ENCODE measurements at regions not wholly inside any gene's neighbourhood (a gene's known extent, or its start where the extent isn't known, plus 50 kb on each side); places are given as distances from the start of the nearest gene placed in this dataset.

DNA sequence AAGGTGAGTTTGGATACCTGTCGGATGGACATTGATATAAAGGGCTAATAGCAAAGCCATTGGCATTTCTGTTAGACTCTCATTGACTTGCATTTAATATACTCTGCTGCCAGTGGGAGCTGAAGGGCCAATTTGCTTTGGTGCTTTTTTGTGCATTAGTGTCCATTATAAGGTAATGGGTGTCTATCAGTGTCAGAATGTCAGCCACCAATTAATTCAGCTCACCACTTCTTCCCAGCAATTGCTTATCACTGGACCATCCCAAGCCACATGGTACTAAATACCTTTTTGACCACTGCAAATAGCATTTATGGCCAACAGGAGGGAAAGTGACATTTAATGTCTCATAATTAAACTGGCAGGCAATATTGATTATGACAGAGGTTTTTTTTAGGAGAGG is 317.8 kb downstream of the TEX29 start:
- H2AFZ ChIP-seq (ENCODE audit: low read length) = no peak overlapping the region
- ChIA-PET CTCF (ENCODE audit: unreplicated experiment) (no interaction called here), POLR2A (no interaction called here)
- intact Hi-C loops (cut with micrococcal nuclease; ENCODE audit: unreplicated experiment) = no loop called here
- no peaks in the 10 kb centered on the region for H3K36me3 ChIP-seq (ENCODE audit: insufficient read depth, low read length)
- no peak overlapping the region for H3K27ac ChIP-seq (ENCODE audit: low read depth, low read length, poor library complexity, severe bottlenecking)
- DNase-seq (ENCODE audit: low spot score) = no peak
- no peaks in the 10 kb centered on the region for H3K9me2 ChIP-seq (ENCODE audit: insufficient read depth, low read length)
- H3K79me2 ChIP-seq (ENCODE audit: insufficient read depth, low read depth, low read length) = no peaks in the 10 kb centered on the region
- H3K4me1 ChIP-seq (ENCODE audit: insufficient read depth, low read length, poor library complexity, severe bottlenecking) = no peaks in the 10 kb centered on the region
- H3K9me3 ChIP-seq (ENCODE audit: low read length) = no peaks in the 10 kb centered on the region
- BruUV-seq (replicated peaks) = no TSS peak
- no peak overlapping the region for H3K4me3 ChIP-seq (ENCODE audit: low read depth, low read length, poor library complexity, severe bottlenecking)
- H3K4me2 ChIP-seq (ENCODE audit: low read length) = no peak overlapping the region
- no peaks in the 10 kb centered on the region for H4K20me1 ChIP-seq (ENCODE audit: insufficient read depth, low read length)
- TF ChIP-seq, protein P1, sequence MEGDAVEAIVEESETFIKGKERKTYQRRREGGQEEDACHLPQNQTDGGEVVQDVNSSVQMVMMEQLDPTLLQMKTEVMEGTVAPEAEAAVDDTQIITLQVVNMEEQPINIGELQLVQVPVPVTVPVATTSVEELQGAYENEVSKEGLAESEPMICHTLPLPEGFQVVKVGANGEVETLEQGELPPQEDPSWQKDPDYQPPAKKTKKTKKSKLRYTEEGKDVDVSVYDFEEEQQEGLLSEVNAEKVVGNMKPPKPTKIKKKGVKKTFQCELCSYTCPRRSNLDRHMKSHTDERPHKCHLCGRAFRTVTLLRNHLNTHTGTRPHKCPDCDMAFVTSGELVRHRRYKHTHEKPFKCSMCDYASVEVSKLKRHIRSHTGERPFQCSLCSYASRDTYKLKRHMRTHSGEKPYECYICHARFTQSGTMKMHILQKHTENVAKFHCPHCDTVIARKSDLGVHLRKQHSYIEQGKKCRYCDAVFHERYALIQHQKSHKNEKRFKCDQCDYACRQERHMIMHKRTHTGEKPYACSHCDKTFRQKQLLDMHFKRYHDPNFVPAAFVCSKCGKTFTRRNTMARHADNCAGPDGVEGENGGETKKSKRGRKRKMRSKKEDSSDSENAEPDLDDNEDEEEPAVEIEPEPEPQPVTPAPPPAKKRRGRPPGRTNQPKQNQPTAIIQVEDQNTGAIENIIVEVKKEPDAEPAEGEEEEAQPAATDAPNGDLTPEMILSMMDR (conservative IDR thresholded peaks at IDR 0.05; ENCODE audit: low read length) = no peak
- no peak for TF ChIP-seq EZH2phosphoT487 (IDR thresholded peaks at IDR 0.05; ENCODE audit: borderline replicate concordance, low read depth, low read length)

DNA sequence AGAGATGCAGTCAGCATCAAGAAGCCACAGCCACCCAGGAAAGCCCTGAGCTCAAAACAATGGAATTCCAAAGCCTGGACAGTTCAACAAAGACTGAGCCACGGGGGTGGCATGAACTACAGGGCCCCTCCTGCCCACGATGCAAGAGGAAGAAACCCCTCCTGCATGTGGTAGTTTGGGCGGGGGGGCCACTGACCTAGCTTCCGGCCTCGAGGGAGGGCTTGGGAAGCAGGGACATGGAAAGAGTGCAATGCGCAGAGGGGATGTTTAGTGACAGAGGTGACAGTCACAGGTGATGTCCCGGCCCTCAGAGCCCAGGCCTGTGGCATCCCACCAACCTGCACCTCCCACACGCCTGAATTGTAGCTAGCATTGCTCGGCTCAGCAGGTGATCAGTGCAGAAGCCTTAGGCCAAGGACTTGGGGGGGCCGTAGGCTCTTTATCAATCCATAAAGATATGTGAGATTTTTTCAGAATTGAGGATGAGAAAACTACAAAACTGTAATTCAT is 318.8 kb downstream of the TEX29 start:
- Histone ChIP-seq H3K4me3 (ENCODE audit: low read depth, low read length, poor library complexity, severe bottlenecking) (no peak overlapping the region), H3K9me2 (ENCODE audit: insufficient read depth, low read length) (no peaks in the 10 kb centered on the region), H3K4me1 (ENCODE audit: insufficient read depth, low read length, poor library complexity, severe bottlenecking) (no peaks in the 10 kb centered on the region), H3K4me2 (ENCODE audit: low read length) (no peak overlapping the region), H4K20me1 (ENCODE audit: insufficient read depth, low read length) (no peaks in the 10 kb centered on the region), H3K79me2 (ENCODE audit: insufficient read depth, low read depth, low read length) (no peaks in the 10 kb centered on the region), H3K27ac (ENCODE audit: low read depth, low read length, poor library complexity, severe bottlenecking) (no peak overlapping the region), H2AFZ (ENCODE audit: low read length) (no peak overlapping the region), H3K9me3 (ENCODE audit: low read length) (no peaks in the 10 kb centered on the region), H3K36me3 (ENCODE audit: insufficient read depth, low read length) (no peaks in the 10 kb centered on the region)
- POLR2A ChIA-PET = no interaction called here
- BruUV-seq (replicated peaks) = no TSS peak
- TF ChIP-seq, protein P1 (conservative IDR thresholded peaks at IDR 0.05; ENCODE audit: low read length) = no peak
- TF ChIP-seq EZH2phosphoT487 (IDR thresholded peaks at IDR 0.05; ENCODE audit: borderline replicate concordance, low read depth, low read length) = no peak
- intact Hi-C loops (cut with micrococcal nuclease; ENCODE audit: unreplicated experiment) = no loop called here
- DNase-seq (ENCODE audit: low spot score) = no peak
- CTCF ChIA-PET (ENCODE audit: unreplicated experiment) = no interaction called here

DNA sequence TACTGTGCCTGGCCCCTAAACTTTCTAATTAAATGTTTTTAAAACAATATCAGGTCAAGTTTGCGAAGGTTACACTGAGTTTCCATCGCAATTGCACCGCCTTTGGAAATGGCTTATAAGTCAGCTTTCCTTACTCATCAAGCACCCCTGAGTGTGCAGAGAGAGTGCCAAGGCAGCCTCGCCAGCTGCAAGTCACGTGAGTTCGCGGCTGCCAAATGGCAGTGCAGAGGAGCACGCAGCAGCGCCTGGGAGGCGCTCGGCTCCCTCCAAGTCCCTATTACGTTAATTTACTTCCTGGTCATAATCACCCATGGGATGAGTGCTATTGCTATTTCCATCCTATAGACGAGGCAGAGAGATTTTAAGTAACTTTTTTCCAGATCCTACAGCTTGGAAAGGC is 319.6 kb downstream of the TEX29 start:
- no peaks in the 10 kb centered on the region for H3K79me2 ChIP-seq (ENCODE audit: insufficient read depth, low read depth, low read length)
- no peaks in the 10 kb centered on the region for H3K9me3 ChIP-seq (ENCODE audit: low read length)
- no peak for TF ChIP-seq EZH2phosphoT487 (IDR thresholded peaks at IDR 0.05; ENCODE audit: borderline replicate concordance, low read depth, low read length)
- TF ChIP-seq, protein P1 (conservative IDR thresholded peaks at IDR 0.05; ENCODE audit: low read length) = no peak
- no peaks in the 10 kb centered on the region for H4K20me1 ChIP-seq (ENCODE audit: insufficient read depth, low read length)
- no peak overlapping the region for H2AFZ ChIP-seq (ENCODE audit: low read length)
- no peak overlapping the region for H3K27ac ChIP-seq (ENCODE audit: low read depth, low read length, poor library complexity, severe bottlenecking)
- H3K4me1 ChIP-seq (ENCODE audit: insufficient read depth, low read length, poor library complexity, severe bottlenecking) = no peaks in the 10 kb centered on the region
- no peak overlapping the region for H3K4me2 ChIP-seq (ENCODE audit: low read length)
- intact Hi-C loops (cut with micrococcal nuclease; ENCODE audit: unreplicated experiment) = no loop called here
- H3K4me3 ChIP-seq (ENCODE audit: low read depth, low read length, poor library complexity, severe bottlenecking) = no peak overlapping the region
- H3K9me2 ChIP-seq (ENCODE audit: insufficient read depth, low read length) = no peaks in the 10 kb centered on the region
- H3K36me3 ChIP-seq (ENCODE audit: insufficient read depth, low read length) = no peaks in the 10 kb centered on the region
- ChIA-PET CTCF (ENCODE audit: unreplicated experiment) (no interaction called here), POLR2A (no interaction called here)
- DNase-seq (ENCODE audit: low spot score) = no peak
- no TSS peak for BruUV-seq (replicated peaks)
